GM18507 (cell line): ENCODE measurements at regions not wholly inside any gene's neighbourhood (a gene's known extent, or its start where the extent isn't known, plus 50 kb on each side); places are given as distances from the start of the nearest gene placed in this dataset.

Experiments
- DNase-seq: peaks from one replicate; pipeline ENCODE4 v3.0.0; 2011; ENCODE audit warnings: low read depth; ENCODE audit not compliant: insufficient read length; ENCODE audit errors: extremely low spot score
- FAIRE-seq: peaks from 2 replicates; lab custom pipeline; 2011; peaks lifted over from hg19 to GRCh38; lab: Jason Lieb, UNC

- FAIRE-seq (no peak), DNase-seq (no peak)
These were observed 103.9 kb upstream of the TMEM132C start for GRCh38 chr12:128163086-128163485.

- FAIRE-seq (no peak), DNase-seq (no peak)
These were observed 102.4 kb upstream of the TMEM132C start for GRCh38 chr12:128164533-128164932.

GRCh38 chr12:128165387-128165786, 101.6 kb upstream of the TMEM132C start:
- FAIRE-seq (no peak), DNase-seq (no peak)

- DNase-seq, result no peak
- no peak for FAIRE-seq
These were observed 98.7 kb upstream of the TMEM132C start for GRCh38 chr12:128168273-128168672.

- FAIRE-seq, result no peak
These were observed 96.8 kb upstream of the TMEM132C start for GRCh38 chr12:128170181-128170580.

GRCh38 chr12:128178565-128178964, 88.4 kb upstream of the TMEM132C start:
- DNase-seq (no peak), FAIRE-seq (no peak)

More at GRCh38 chr12:128170181-128170580, 96.8 kb upstream of the TMEM132C start:
- no peak for DNase-seq

- FAIRE-seq, result no peak
These were observed 88.0 kb upstream of the TMEM132C start for GRCh38 chr12:128178966-128179365.

GRCh38 chr12:128180166-128180565, 86.8 kb upstream of the TMEM132C start:
- no peak for FAIRE-seq

More at GRCh38 chr12:128178966-128179365, 88.0 kb upstream of the TMEM132C start:
- no peak for DNase-seq

GRCh38 chr12:128190052-128190451, 76.9 kb upstream of the TMEM132C start:
- no peak for DNase-seq
- FAIRE-seq, result no peak

More at GRCh38 chr12:128180166-128180565, 86.8 kb upstream of the TMEM132C start:
- DNase-seq, result no peak

GRCh38 chr12:128190614-128191013, 76.4 kb upstream of the TMEM132C start:
- no peak for FAIRE-seq
- DNase-seq, result no peak

GRCh38 chr12:128191380-128191779, 75.6 kb upstream of the TMEM132C start:
- DNase-seq (no peak), FAIRE-seq (no peak)

- FAIRE-seq (no peak), DNase-seq (no peak)
These were observed 62.3 kb upstream of the TMEM132C start for GRCh38 chr12:128204711-128205110.

- DNase-seq, result no peak
- no peak for FAIRE-seq
These were observed 61.8 kb upstream of the TMEM132C start for GRCh38 chr12:128205145-128205544.

- no peak for FAIRE-seq
- no peak for DNase-seq
These were observed 61.2 kb upstream of the TMEM132C start for GRCh38 chr12:128205758-128206157.
